Astrocyte of the cerebellum (primary cell): ENCODE measurements at regions not wholly inside any gene's neighbourhood (a gene's known extent, or its start where the extent isn't known, plus 50 kb on each side); places are given as distances from the start of the nearest gene placed in this dataset.
A peak's percentile ranks its signal among the peaks of the same experiment; 100 is the strongest.

Experiments used
- DNase-seq: peaks from one replicate; pipeline ENCODE4 v3.0.0-alpha.2; 2011; ENCODE audit warnings: low read depth
- H3K4me3 ChIP-seq: 2 replicates; pipeline ENCODE4 v1.5.1; 2011; ENCODE audit warnings: mild to moderate bottlenecking, low read depth, low read length, moderate library complexity
- CTCF ChIP-seq: IDR thresholded peaks from 2 replicates; pipeline ENCODE4 v1.5.1; 2012; ENCODE audit warnings: low read length, low read depth, moderate library complexity, mild to moderate bottlenecking; ENCODE audit errors: missing control alignments
- in situ Hi-C: cut with HindIII; loops from 2 replicates; pipeline ENCODE4 v1.10.0; 2017; ENCODE audit warnings: low sequenced_read_pairs

- H3K4me3 ChIP-seq, result no peak overlapping the region
- in situ Hi-C loops, result no loop called here
- no peak for TF ChIP-seq CTCF
- no peak for DNase-seq
Observed at GRCh38 chr2:180562378-180562777, 418.0 kb upstream of the UBE2E3 start.

GRCh38 chr2:180559771-180560170, 420.6 kb upstream of the UBE2E3 start:
- TF ChIP-seq CTCF, result peak; percentile 8

GRCh38 chr2:180559038-180559437, 421.4 kb upstream of the UBE2E3 start:
- no peak for TF ChIP-seq CTCF
- H3K4me3 ChIP-seq, result no peak overlapping the region
- in situ Hi-C loops, result no loop called here
- DNase-seq, result no peak

More at GRCh38 chr2:180559771-180560170, 420.6 kb upstream of the UBE2E3 start:
- DNase-seq, result no peak
- in situ Hi-C loops, result no loop called here
- H3K4me3 ChIP-seq, result no peak overlapping the region

GRCh38 chr2:180555391-180555965, 424.9 kb upstream of the UBE2E3 start:
- in situ Hi-C loops, result no loop called here
- TF ChIP-seq CTCF, result no peak
- DNase-seq, result no peak
- H3K4me3 ChIP-seq, result no peak overlapping the region

- in situ Hi-C loops, result no loop called here
- TF ChIP-seq CTCF, result no peak
- H3K4me3 ChIP-seq, result no peak overlapping the region
- no peak for DNase-seq
Observed at GRCh38 chr2:180554330-180554729, 426.1 kb upstream of the UBE2E3 start.

- TF ChIP-seq CTCF, result no peak
- H3K4me3 ChIP-seq, result no peak overlapping the region
- no peak for DNase-seq
- in situ Hi-C loops, result no loop called here
Observed at GRCh38 chr2:180553094-180553715, 427.2 kb upstream of the UBE2E3 start.
